ENCODE measurements at regions not wholly inside any gene's neighbourhood (a gene's known extent, or its start where the extent isn't known, plus 50 kb on each side); places are given as distances from the start of the nearest gene placed in this dataset.

GRCh38 chr11:97893612-97894011 is 1127.1 kb upstream of the CNTN5 start:
- 57% methylated on average over 2 of the region's 2 CpGs for WGBS (ENCODE audit: insufficient coverage, low coverage, missing lambda C conversion rate)
- no TSS peak for BruUV-seq (replicated peaks)
- FAIRE-seq: no peak
- POLR2A ChIA-PET: no interaction called here
- Histone ChIP-seq H3K27me3 (ENCODE audit: control insufficient read depth in 2 of 2, insufficient read depth in 2 of 2, low read length in 2 of 2) (no peaks in the 10 kb centered on the region), H2AFZ (ENCODE audit: low read depth, low read length) (no peak overlapping the region), H3K79me2 (ENCODE audit: control insufficient read depth, insufficient read depth, low read length) (no peaks in the 10 kb centered on the region), H3K36me3 (ENCODE audit: control insufficient read depth, insufficient read depth, low read length) (no peaks in the 10 kb centered on the region), H4K20me1 (replicated peaks; ENCODE audit: control insufficient read depth, insufficient read depth, low read length) (no peaks in the 10 kb centered on the region), H3K4me2 (ENCODE audit: insufficient read depth, low read length) (no peak overlapping the region), H3K9me1 (ENCODE audit: control insufficient read depth, insufficient read depth, low read length) (no peaks in the 10 kb centered on the region), H3K4me1 (replicated peaks in 1 of 2; ENCODE audit: control insufficient read depth in 2 of 2, insufficient read depth in 2 of 2, low read length in 2 of 2) (0 out of 5 replicates have a peak, but pooled peaks cover 0 to under 1% of the 10 kb centered on the region in 2 experiments), H3K4me3 (no peak overlapping the region), H3K9ac (ENCODE audit: insufficient read depth in 1 of 2, low read depth in 2 of 2, low read length in 2 of 2) (no peak overlapping the region), H3K9me3 (replicated peaks; ENCODE audit: control insufficient read depth, insufficient read depth, low read depth, low read length) (no peaks in the 10 kb centered on the region), H3K27ac (ENCODE audit: extremely low read depth, low read depth, low read length) (no peak overlapping the region)
- in situ Hi-C loops (cut with MboI) (no loop called here), intact Hi-C loops (cut with micrococcal nuclease) (no loop called here)
- CTCF ChIA-PET (ENCODE audit: low intra/inter-chr PET ratio): interaction anchor here (0.7 kb wide), 1 partner anchor 349 kb away, joined by 3 read pairs; no protein-coding TSS in a partner anchor
- no peak for ATAC-seq
- DNase-seq (ENCODE audit: extremely low read depth in 1 of 4, low spot score in 3 of 4): no peak
- no peak for TF ChIP-seq CBFB (CRISPR knock-in tag; IDR thresholded peaks at IDR 0.05)
- no peak for TF ChIP-seq CHCHD3 (CRISPR knock-in tag; IDR thresholded peaks at IDR 0.05)
- no peak for TF ChIP-seq NFRKB (IDR thresholded peaks at IDR 0.05; ENCODE audit: low read depth)
- TF ChIP-seq STAT5B (CRISPR knock-in tag; IDR thresholded peaks at IDR 0.05): no peak

DNA sequence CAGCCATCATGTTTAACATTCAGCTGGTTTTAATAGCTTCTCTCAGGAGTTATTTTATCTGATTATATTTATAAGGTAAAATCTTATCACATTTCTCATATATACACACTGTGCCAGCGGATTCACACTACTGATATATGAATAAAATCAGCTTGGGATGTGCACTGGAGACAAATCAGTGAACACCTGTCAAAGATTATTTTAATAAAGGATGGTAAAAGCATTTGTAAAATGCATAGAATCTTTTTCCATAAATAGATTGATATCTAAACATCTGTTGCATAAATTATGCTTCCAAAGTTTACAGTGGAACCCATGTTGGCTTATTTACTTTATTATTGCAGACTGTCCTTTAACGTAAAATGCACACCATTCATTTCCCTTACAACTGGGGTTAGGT is 1125.8 kb upstream of the CNTN5 start:
- POLR2A ChIA-PET: no interaction called here
- CTCF ChIA-PET (ENCODE audit: low intra/inter-chr PET ratio): no interaction called here
- Histone ChIP-seq H3K4me3 (no peak overlapping the region), H4K20me1 (replicated peaks; ENCODE audit: control insufficient read depth, insufficient read depth, low read length) (no peaks in the 10 kb centered on the region), H3K36me3 (ENCODE audit: control insufficient read depth, insufficient read depth, low read length) (no peaks in the 10 kb centered on the region), H3K4me2 (ENCODE audit: insufficient read depth, low read length) (no peak overlapping the region), H3K4me1 (replicated peaks in 1 of 2; ENCODE audit: control insufficient read depth in 2 of 2, insufficient read depth in 2 of 2, low read length in 2 of 2) (no peaks in the 10 kb centered on the region), H3K27ac (ENCODE audit: extremely low read depth, low read depth, low read length) (no peak overlapping the region), H3K79me2 (ENCODE audit: control insufficient read depth, insufficient read depth, low read length) (no peaks in the 10 kb centered on the region), H3K9me3 (replicated peaks; ENCODE audit: control insufficient read depth, insufficient read depth, low read depth, low read length) (no peaks in the 10 kb centered on the region; the same call in 1 of the 2 replicates), H3K27me3 (ENCODE audit: control insufficient read depth in 2 of 2, insufficient read depth in 2 of 2, low read length in 2 of 2) (no peaks in the 10 kb centered on the region), H3K9me1 (ENCODE audit: control insufficient read depth, insufficient read depth, low read length) (no peaks in the 10 kb centered on the region), H3K9ac (ENCODE audit: insufficient read depth in 1 of 2, low read depth in 2 of 2, low read length in 2 of 2) (no peak overlapping the region), H2AFZ (ENCODE audit: low read depth, low read length) (no peak overlapping the region; the same call in 1 of the 2 replicates)
- 56% methylated on average over 2 of the region's 2 CpGs for WGBS (ENCODE audit: insufficient coverage, low coverage, missing lambda C conversion rate)
- in situ Hi-C loops (cut with MboI) (no loop called here), intact Hi-C loops (cut with micrococcal nuclease) (no loop called here)
- FAIRE-seq (no peak), DNase-seq (ENCODE audit: extremely low read depth in 1 of 4, low spot score in 3 of 4) (no peak), ATAC-seq (no peak)
- no TSS peak for BruUV-seq (replicated peaks)
- TF ChIP-seq NR0B1 (IDR thresholded peaks at IDR 0.05; ENCODE audit: partially characterized antibody): no peak
- TF ChIP-seq ZNF584 (CRISPR knock-in tag; IDR thresholded peaks at IDR 0.05; ENCODE audit: low read depth): no peak
- TF ChIP-seq THAP12 (CRISPR knock-in tag; IDR thresholded peaks at IDR 0.05): no peak
- no peak for TF ChIP-seq WHSC1 (IDR thresholded peaks at IDR 0.05; ENCODE audit: low read length)
- TF ChIP-seq TRIM24 (IDR thresholded peaks at IDR 0.05): no peak
- no peak for TF ChIP-seq EP400 (IDR thresholded peaks at IDR 0.05)
- no peak for TF ChIP-seq STAT5A (IDR thresholded peaks at IDR 0.05; ENCODE audit: borderline replicate concordance, low read length)
- no peak for TF ChIP-seq CBFB (CRISPR knock-in tag; IDR thresholded peaks at IDR 0.05)
- no peak for TF ChIP-seq ZNF445 (CRISPR knock-in tag; IDR thresholded peaks at IDR 0.05; ENCODE audit: low read depth)
- no peak for TF ChIP-seq TBP (optimal IDR thresholded peaks at IDR 0.05; ENCODE audit: low read depth, low read length)

Data from K562 (cell line).